Parathyroid adenoma (tissue), 2 donors: ENCODE measurements at regions not wholly inside any gene's neighbourhood (a gene's known extent, or its start where the extent isn't known, plus 50 kb on each side); places are given as distances from the start of the nearest gene placed in this dataset.

Source experiments
- H2AFZ ChIP-seq: fragments of 300-600 bp; sonication (generic); one replicate; pipeline ENCODE4 v1.7.0; 2017; ENCODE audit warnings: antibody characterized with exemption, mild to moderate bottlenecking
- H3K27ac ChIP-seq: fragments of 300-600 bp; sonication (generic); one replicate; pipeline ENCODE4 v1.7.0; 2017
- H3K27me3 ChIP-seq: fragments of 300-600 bp; sonication (generic); one replicate; pipeline ENCODE4 v1.7.0; 2017; ENCODE audit warnings: low read length; ENCODE audit not compliant: control insufficient read depth, insufficient read depth
- H3K36me3 ChIP-seq: fragments of 300-600 bp; sonication (generic); one replicate; pipeline ENCODE4 v1.7.0; 2017; ENCODE audit warnings: low read length; ENCODE audit not compliant: control insufficient read depth, insufficient read depth
- H3K4me1 ChIP-seq: fragments of 300-600 bp; sonication (generic); one replicate; pipeline ENCODE4 v1.7.0; 2017; ENCODE audit warnings: control low read depth
- H3K4me2 ChIP-seq: fragments of 300-600 bp; sonication (generic); one replicate; pipeline ENCODE4 v1.7.0; 2017; ENCODE audit warnings: low read length
- H3K4me3 ChIP-seq: fragments of 300-600 bp; sonication (generic); one replicate; pipeline ENCODE4 v1.7.0; 2017; ENCODE audit warnings: low read depth, low read length
- H3K79me2 ChIP-seq: fragments of 300-600 bp; sonication (generic); one replicate; pipeline ENCODE4 v1.7.0; 2017; ENCODE audit warnings: control low read depth
- H3K9ac ChIP-seq: fragments of 300-600 bp; sonication (generic); one replicate; pipeline ENCODE4 v1.7.0; 2017; ENCODE audit warnings: mild to moderate bottlenecking
- H3K9me3 ChIP-seq: fragments of 300-600 bp; sonication (generic); one replicate; pipeline ENCODE4 v1.7.0; 2017; ENCODE audit warnings: low read length; ENCODE audit not compliant: control insufficient read depth
- CTCF ChIP-seq: fragments of 300-600 bp; sonication (generic); IDR thresholded peaks from one replicate; pipeline ENCODE4 v1.7.0; 2017; ENCODE audit warnings: antibody characterized with exemption, mild to moderate bottlenecking
- donor health status: primary hyperparathyroidism.

DNA sequence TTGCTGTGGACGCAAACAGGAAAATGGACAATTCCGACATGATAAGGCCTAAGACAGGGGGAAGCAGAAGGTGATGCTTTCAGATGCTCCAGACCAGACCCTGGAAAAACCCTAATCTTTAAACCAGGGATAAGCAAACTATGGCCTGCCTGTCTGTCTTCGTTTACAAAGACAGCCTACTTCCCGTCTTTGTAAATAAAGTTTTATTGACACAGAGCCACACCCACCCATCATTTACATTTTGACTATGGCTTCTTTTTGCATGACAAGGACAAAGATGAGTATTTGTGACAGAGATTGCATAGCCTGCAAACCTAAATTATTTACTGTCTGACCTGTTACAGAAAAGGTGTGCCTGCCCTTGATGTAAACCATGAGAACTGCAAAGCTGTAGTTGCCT, 177.9 kb downstream of the WSCD1 start:
- Histone ChIP-seq H3K9ac (no peak overlapping the region), H3K4me1 (no peaks in the 10 kb centered on the region), H3K27ac (no peak overlapping the region), H3K27me3 (no peaks in the 10 kb centered on the region), H3K9me3 (no peaks in the 10 kb centered on the region), H3K4me2 (no peak overlapping the region), H3K36me3 (no peaks in the 10 kb centered on the region), H2AFZ (no peak overlapping the region), H3K79me2 (no peaks in the 10 kb centered on the region), H3K4me3 (no peak overlapping the region)
- no peak for TF ChIP-seq CTCF

GRCh38 chr17:6245301-6246177, 175.4 kb downstream of the WSCD1 start:
- Histone ChIP-seq H3K36me3 (no peaks in the 10 kb centered on the region), H3K4me2 (no peak overlapping the region), H3K9ac (no peak overlapping the region), H3K9me3 (no peaks in the 10 kb centered on the region), H3K4me1 (no peaks in the 10 kb centered on the region), H3K27me3 (no peaks in the 10 kb centered on the region), H3K4me3 (no peak overlapping the region), H3K79me2 (no peaks in the 10 kb centered on the region), H3K27ac (no peak overlapping the region), H2AFZ (no peak overlapping the region)
- no peak for TF ChIP-seq CTCF

- no peak overlapping the region for H2AFZ ChIP-seq
- H3K9me3 ChIP-seq = no peaks in the 10 kb centered on the region
- no peak overlapping the region for H3K9ac ChIP-seq
- no peak overlapping the region for H3K27ac ChIP-seq
- H3K36me3 ChIP-seq = no peaks in the 10 kb centered on the region
- no peaks in the 10 kb centered on the region for H3K27me3 ChIP-seq
- H3K4me1 ChIP-seq = no peaks in the 10 kb centered on the region
- H3K4me3 ChIP-seq = no peak overlapping the region
- TF ChIP-seq CTCF = no peak
- no peak overlapping the region for H3K4me2 ChIP-seq
- H3K79me2 ChIP-seq = no peaks in the 10 kb centered on the region
Observed at GRCh38 chr17:6244796-6245195, 174.6 kb downstream of the WSCD1 start.

- H2AFZ ChIP-seq = no peak overlapping the region
Observed at GRCh38 chr17:6244253-6244652, 174.1 kb downstream of the WSCD1 start.

More at GRCh38 chr17:6244253-6244652, 174.1 kb downstream of the WSCD1 start:
- no peaks in the 10 kb centered on the region for H3K79me2 ChIP-seq
- H3K4me1 ChIP-seq = no peaks in the 10 kb centered on the region
- no peak overlapping the region for H3K4me2 ChIP-seq
- H3K27me3 ChIP-seq = no peaks in the 10 kb centered on the region
- no peak overlapping the region for H3K9ac ChIP-seq
- no peak for TF ChIP-seq CTCF
- H3K4me3 ChIP-seq = no peak overlapping the region
- no peaks in the 10 kb centered on the region for H3K36me3 ChIP-seq
- H3K9me3 ChIP-seq = no peaks in the 10 kb centered on the region
- H3K27ac ChIP-seq = no peak overlapping the region
